ENCODE measurements at regions not wholly inside any gene's neighbourhood (a gene's known extent, or its start where the extent isn't known, plus 50 kb on each side); places are given as distances from the start of the nearest gene placed in this dataset.

DNA sequence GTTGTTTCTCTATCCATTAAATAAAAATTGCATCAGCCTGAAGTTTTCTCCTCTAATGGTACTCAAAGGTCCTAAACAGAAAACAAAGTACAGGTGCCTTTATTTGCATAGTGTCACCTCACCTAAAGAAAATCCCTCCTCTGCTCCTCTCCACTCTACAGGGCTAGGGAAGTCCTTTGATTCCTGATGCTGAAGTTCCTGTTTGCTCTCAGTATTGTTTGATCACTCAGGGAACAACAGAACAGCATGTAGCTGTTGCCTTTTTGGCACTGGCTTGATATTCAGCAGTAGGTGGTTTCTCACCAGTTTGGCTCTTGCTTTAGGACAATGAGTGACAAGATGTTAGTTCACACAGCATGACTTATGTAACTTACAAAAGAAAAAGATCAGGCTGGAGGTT is 156.2 kb upstream of the SLC7A11 start:
- no peak for TF ChIP-seq CTCF (conservative IDR thresholded peaks at IDR 0.05 in 1 of 2, IDR thresholded peaks at IDR 0.05 in 1 of 2; ENCODE audit: extremely low read depth in 1 of 2, insufficient read depth in 1 of 2, low read depth in 1 of 2, low read length in 2 of 2)
- no peak for TF ChIP-seq EZH2 (IDR thresholded peaks at IDR 0.05; ENCODE audit: borderline replicate concordance, low read length)
